HAP-1 (cell line): ENCODE measurements at regions not wholly inside any gene's neighbourhood (a gene's known extent, or its start where the extent isn't known, plus 50 kb on each side); places are given as distances from the start of the nearest gene placed in this dataset.
A peak's percentile ranks its signal among the peaks of the same experiment; 100 is the strongest.

Source experiments
- DNase-seq, 2 experiments: peaks; one replicate each; pipeline ENCODE4 v3.0.0-alpha.2; 2016 to 2020; ENCODE audit warnings: low spot score in 2 of 2
- H3K27me3 ChIP-seq: fragments of 250-450 bp; sonication (Bioruptor Pico); 2 replicates; pipeline ENCODE4 v1.5.1; 2020; ENCODE audit warnings: low read depth, mild to moderate bottlenecking, moderate library complexity
- H3K36me3 ChIP-seq: fragments of 250-450 bp; sonication (Bioruptor Pico); replicated peaks from 2 replicates; pipeline ENCODE4 v1.5.1; 2020; ENCODE audit warnings: mild to moderate bottlenecking
- H3K4me1 ChIP-seq: fragments of 250-450 bp; sonication (Bioruptor Pico); 2 replicates; pipeline ENCODE4 v1.5.1; 2020; ENCODE audit warnings: mild to moderate bottlenecking
- H3K4me3 ChIP-seq: fragments of 250-450 bp; sonication (Bioruptor Pico); 2 replicates; pipeline ENCODE4 v1.5.1; 2020; ENCODE audit warnings: mild to moderate bottlenecking, moderate library complexity
- H3K9me3 ChIP-seq: fragments of 250-450 bp; sonication (Bioruptor Pico); 2 replicates; pipeline ENCODE4 v1.5.1; 2020; ENCODE audit warnings: mild to moderate bottlenecking, moderate library complexity
- in situ Hi-C: fragments of 300-500 bp; cut with MboI; formaldehyde crosslinking; loops from 3 replicates; pipeline ENCODE4 v1.14.3; 2020; ENCODE audit warnings: low sequenced_read_pairs, inconsistent platforms, mixed read lengths

DNA sequence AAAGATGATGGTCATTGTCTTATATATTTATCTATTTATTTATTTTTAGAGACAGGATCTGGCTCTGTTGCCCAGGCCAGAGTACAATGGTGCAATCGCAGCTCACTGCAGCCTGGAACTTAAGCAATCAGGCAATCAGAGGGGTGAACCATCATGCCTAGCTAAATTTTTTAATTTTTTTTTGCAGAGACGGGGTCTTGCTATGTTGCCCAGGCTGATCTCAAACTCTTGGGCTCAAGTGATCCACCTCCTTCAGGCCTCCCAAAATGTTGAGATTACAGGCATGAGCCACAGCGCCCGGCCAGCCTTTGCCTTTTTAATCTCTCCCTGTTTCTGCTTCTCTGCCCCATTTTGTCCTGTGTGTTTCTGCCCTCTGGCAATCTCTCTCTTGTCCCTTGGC, 102.2 kb downstream of the NCR2 start:
- H3K36me3 ChIP-seq: no peaks in the 10 kb centered on the region
- no peak overlapping the region for H3K4me3 ChIP-seq
- DNase-seq: no peak
- H3K27me3 ChIP-seq: no peaks in the 10 kb centered on the region
- in situ Hi-C loops: no loop called here
- no peaks in the 10 kb centered on the region for H3K9me3 ChIP-seq
- H3K4me1 ChIP-seq: peaks cover under 1% of the 10 kb centered on the region

- H3K4me1 ChIP-seq: peaks cover 6% of the 10 kb centered on the region
- DNase-seq: no peak
- no peaks in the 10 kb centered on the region for H3K36me3 ChIP-seq
- no peak overlapping the region for H3K4me3 ChIP-seq
- in situ Hi-C loops: no loop called here
- H3K9me3 ChIP-seq: no peaks in the 10 kb centered on the region
- no peaks in the 10 kb centered on the region for H3K27me3 ChIP-seq
These were observed 103.3 kb downstream of the NCR2 start for GRCh38 chr6:41438746-41439145.

DNA sequence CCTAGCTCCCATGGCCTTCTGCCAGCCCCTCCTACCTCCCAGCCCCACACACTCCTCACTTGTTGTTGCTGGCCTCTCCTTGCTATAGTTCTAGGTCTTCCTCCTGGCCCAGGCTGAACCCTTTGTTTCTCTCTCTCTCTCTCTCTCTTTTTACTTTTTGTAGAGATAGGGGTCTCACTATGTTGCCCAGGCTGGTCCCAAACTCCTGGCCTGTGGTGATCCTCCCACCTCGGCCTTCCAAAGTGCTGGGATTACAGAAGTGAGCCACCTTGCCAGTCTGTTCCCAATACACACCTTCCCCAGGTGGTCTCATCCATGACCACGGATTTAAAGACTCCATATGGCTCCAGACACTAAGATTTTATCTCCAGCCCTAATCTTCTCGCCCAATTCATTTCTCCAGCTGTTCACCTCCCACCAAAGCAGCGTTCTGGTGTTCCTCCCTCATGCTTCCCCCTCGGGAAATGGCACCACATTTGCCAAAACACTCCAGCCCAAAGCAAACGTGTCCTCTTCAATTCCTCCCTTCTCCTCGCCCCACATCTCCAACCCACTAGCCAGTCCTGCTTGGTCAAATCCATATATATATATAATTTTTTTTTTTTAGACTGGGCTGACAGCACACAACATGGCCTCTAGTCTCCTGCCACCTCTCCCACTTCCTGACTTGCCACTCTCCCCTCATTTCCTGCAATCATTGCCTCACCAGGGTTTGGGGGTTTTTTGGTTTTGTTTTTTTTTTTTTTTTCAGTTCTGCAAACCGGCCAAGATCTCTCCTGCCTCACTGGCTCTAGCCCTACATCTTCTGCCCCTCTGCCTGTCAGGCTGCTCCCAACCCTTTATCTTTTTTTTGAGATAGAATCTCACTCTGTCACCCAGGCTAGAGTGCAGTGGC, 104.4 kb downstream of the NCR2 start:
- in situ Hi-C loops: no loop called here
- no peaks in the 10 kb centered on the region for H3K9me3 ChIP-seq
- peaks cover 6% of the 10 kb centered on the region for H3K4me1 ChIP-seq
- H3K27me3 ChIP-seq: no peaks in the 10 kb centered on the region
- no peak for DNase-seq
- no peaks in the 10 kb centered on the region for H3K36me3 ChIP-seq
- H3K4me3 ChIP-seq: no peak overlapping the region

- peaks cover 6% of the 10 kb centered on the region for H3K4me1 ChIP-seq
- DNase-seq: no peak
- in situ Hi-C loops: no loop called here
- no peaks in the 10 kb centered on the region for H3K36me3 ChIP-seq
- H3K27me3 ChIP-seq: no peaks in the 10 kb centered on the region
- H3K9me3 ChIP-seq: no peaks in the 10 kb centered on the region
- no peak overlapping the region for H3K4me3 ChIP-seq
These were observed 105.2 kb upstream of the FOXP4 start for GRCh38 chr6:41440958-41441357.

GRCh38 chr6:41441598-41442351, 104.4 kb upstream of the FOXP4 start:
- in situ Hi-C loops: no loop called here
- H3K36me3 ChIP-seq: no peaks in the 10 kb centered on the region
- peaks cover 6% of the 10 kb centered on the region for H3K4me1 ChIP-seq
- no peaks in the 10 kb centered on the region for H3K9me3 ChIP-seq
- H3K27me3 ChIP-seq: no peaks in the 10 kb centered on the region
- H3K4me3 ChIP-seq: no peak overlapping the region
- DNase-seq: no peak

- H3K36me3 ChIP-seq: no peaks in the 10 kb centered on the region
- in situ Hi-C loops: no loop called here
- H3K27me3 ChIP-seq: no peaks in the 10 kb centered on the region
These were observed 103.9 kb upstream of the FOXP4 start for GRCh38 chr6:41442352-41442672.

GRCh38 chr6:41442800-41443501, 103.2 kb upstream of the FOXP4 start:
- Histone ChIP-seq H3K4me3 (peak overlapping the region; percentile 14), H3K27me3 (no peaks in the 10 kb centered on the region), H3K9me3 (no peaks in the 10 kb centered on the region), H3K4me1 (peaks cover 6% of the 10 kb centered on the region), H3K36me3 (no peaks in the 10 kb centered on the region)
- peak; percentile 64 to 77 for DNase-seq
- in situ Hi-C loops: no loop called here

More at GRCh38 chr6:41442352-41442672, 103.9 kb upstream of the FOXP4 start:
- no peaks in the 10 kb centered on the region for H3K9me3 ChIP-seq
- no peak overlapping the region for H3K4me3 ChIP-seq
- no peak for DNase-seq
- H3K4me1 ChIP-seq: peaks cover 6% of the 10 kb centered on the region

GRCh38 chr6:41443616-41444525, 102.3 kb upstream of the FOXP4 start:
- no peak overlapping the region for H3K4me3 ChIP-seq
- H3K4me1 ChIP-seq: peaks cover 6% of the 10 kb centered on the region
- H3K36me3 ChIP-seq: no peaks in the 10 kb centered on the region
- peak in 1 of 2 experiments; percentile 22 for DNase-seq
- H3K27me3 ChIP-seq: no peaks in the 10 kb centered on the region
- in situ Hi-C loops: no loop called here
- no peaks in the 10 kb centered on the region for H3K9me3 ChIP-seq

DNA sequence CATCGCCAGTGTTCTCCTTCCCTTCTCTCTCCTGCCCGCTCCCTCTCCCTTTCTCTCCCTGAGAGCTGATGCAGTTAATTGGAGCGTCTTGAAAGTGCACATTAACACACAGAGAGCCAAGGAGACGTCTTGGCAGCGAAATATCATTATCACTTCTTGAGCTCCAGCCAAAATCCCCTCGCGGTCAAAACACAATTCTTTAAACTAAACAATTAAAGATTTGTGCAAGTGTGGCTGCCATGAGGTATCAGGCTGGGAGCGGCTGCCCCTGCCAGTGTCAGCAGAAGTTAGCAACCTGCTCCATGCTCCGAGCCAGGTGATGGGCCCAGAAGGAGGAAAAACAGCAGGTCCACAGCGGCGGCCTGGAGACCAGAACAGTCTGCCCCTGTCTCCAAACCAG, 100.9 kb upstream of the FOXP4 start:
- in situ Hi-C loops: no loop called here
- Histone ChIP-seq H3K4me1 (peaks cover 6% of the 10 kb centered on the region), H3K27me3 (no peaks in the 10 kb centered on the region)

GRCh38 chr6:41446132-41446531, 100.0 kb upstream of the FOXP4 start:
- Histone ChIP-seq H3K27me3 (no peaks in the 10 kb centered on the region), H3K36me3 (no peaks in the 10 kb centered on the region), H3K4me1 (peaks cover 6% of the 10 kb centered on the region), H3K9me3 (no peaks in the 10 kb centered on the region), H3K4me3 (no peak overlapping the region)
- in situ Hi-C loops: no loop called here
- no peak for DNase-seq

More for the DNA sequence above, 100.9 kb upstream of the FOXP4 start:
- no peak for DNase-seq
- H3K36me3 ChIP-seq: no peaks in the 10 kb centered on the region
- H3K9me3 ChIP-seq: no peaks in the 10 kb centered on the region
- no peak overlapping the region for H3K4me3 ChIP-seq

DNA sequence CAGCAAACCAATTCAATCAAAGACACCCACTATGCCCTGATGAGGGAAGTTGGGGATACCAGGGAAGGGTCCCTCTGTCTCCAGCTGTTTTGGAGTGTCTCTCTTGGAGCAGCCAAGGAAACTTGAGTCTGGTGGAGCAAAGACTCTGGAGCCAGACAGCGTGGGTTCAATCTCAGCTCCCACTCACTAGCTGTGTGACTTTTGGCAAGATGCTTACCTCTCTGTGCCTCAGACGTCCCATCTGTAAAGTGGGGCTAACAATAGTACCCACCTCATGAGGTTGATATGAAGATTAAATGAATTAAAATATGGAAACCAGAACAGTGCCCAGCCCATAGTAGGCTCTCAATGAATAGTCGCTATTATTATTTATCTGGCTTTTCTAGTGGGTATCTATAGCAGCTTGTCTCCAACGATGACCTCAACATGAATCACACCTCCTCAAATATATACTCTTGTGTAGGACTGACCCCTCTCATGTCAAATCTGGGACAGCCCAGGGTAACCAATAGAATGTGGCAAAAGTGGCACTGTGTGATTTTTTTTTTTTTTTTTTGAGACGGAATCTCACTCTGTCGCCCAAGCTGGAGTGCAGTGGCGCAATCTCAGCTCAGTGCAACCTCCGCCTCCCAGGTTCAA, 99.2 kb upstream of the FOXP4 start:
- DNase-seq: no peak
- H3K4me1 ChIP-seq: peaks cover 6% of the 10 kb centered on the region
- in situ Hi-C loops: no loop called here
- H3K4me3 ChIP-seq: no peak overlapping the region
- no peaks in the 10 kb centered on the region for H3K36me3 ChIP-seq
- no peaks in the 10 kb centered on the region for H3K27me3 ChIP-seq
- no peaks in the 10 kb centered on the region for H3K9me3 ChIP-seq

GRCh38 chr6:41448256-41448655, 97.9 kb upstream of the FOXP4 start:
- Histone ChIP-seq H3K9me3 (no peaks in the 10 kb centered on the region), H3K4me3 (no peak overlapping the region), H3K27me3 (no peaks in the 10 kb centered on the region), H3K36me3 (no peaks in the 10 kb centered on the region), H3K4me1 (no peaks in the 10 kb centered on the region)
- in situ Hi-C loops: no loop called here
- no peak for DNase-seq
